ENCODE measurements at regions not wholly inside any gene's neighbourhood (a gene's known extent, or its start where the extent isn't known, plus 50 kb on each side); places are given as distances from the start of the nearest gene placed in this dataset.

- WGBS, 3 donors = 85 to 96% (median 93%) methylated on average over 2 of the region's 2 CpGs
- Histone ChIP-seq H3K4me3 (no peak overlapping the region), H3K27ac (no peak overlapping the region), H3K27me3 (no peaks in the 10 kb centered on the region), H3K36me3 (no peaks in the 10 kb centered on the region), H3K4me1 (ENCODE audit: insufficient read depth) (no peaks in the 10 kb centered on the region), H3K9me3 (no peaks in the 10 kb centered on the region)
- TF ChIP-seq EP300 (IDR thresholded peaks at IDR 0.05) = no peak
- TF ChIP-seq CTCF (IDR thresholded peaks at IDR 0.05) = no peak
- no peak for TF ChIP-seq POLR2A (IDR thresholded peaks at IDR 0.05)
- intact Hi-C loops (cut with DNase I) = no loop called here
- DNase-seq = no peak
These were observed 807.0 kb downstream of the SLC4A3 start for GRCh38 chr2:220434385-220434784.

GRCh38 chr2:220437938-220438337, 810.5 kb downstream of the SLC4A3 start:
- WGBS, 3 donors = 77 to 93% (median 84%) methylated on average over 2 of the region's 2 CpGs
- no peak for TF ChIP-seq EP300 (IDR thresholded peaks at IDR 0.05)
- TF ChIP-seq CTCF (IDR thresholded peaks at IDR 0.05) = no peak
- no peak for TF ChIP-seq POLR2A (IDR thresholded peaks at IDR 0.05)
- no peak for DNase-seq
- Histone ChIP-seq H3K9me3 (no peaks in the 10 kb centered on the region), H3K4me3 (no peak overlapping the region), H3K36me3 (no peaks in the 10 kb centered on the region), H3K4me1 (ENCODE audit: insufficient read depth) (no peaks in the 10 kb centered on the region), H3K27me3 (no peaks in the 10 kb centered on the region), H3K27ac (no peak overlapping the region)
- intact Hi-C loops (cut with DNase I) = no loop called here

- intact Hi-C loops (cut with DNase I) = no loop called here
- no peak for DNase-seq
- Histone ChIP-seq H3K4me3 (no peak overlapping the region), H3K27me3 (no peaks in the 10 kb centered on the region), H3K27ac (no peak overlapping the region), H3K9me3 (no peaks in the 10 kb centered on the region), H3K4me1 (ENCODE audit: insufficient read depth) (no peaks in the 10 kb centered on the region), H3K36me3 (no peaks in the 10 kb centered on the region)
- WGBS, 3 donors = 34 to 61% (median 41%) methylated on average over 2 of the region's 2 CpGs
- TF ChIP-seq POLR2A (IDR thresholded peaks at IDR 0.05) (no peak), CTCF (IDR thresholded peaks at IDR 0.05) (no peak), EP300 (IDR thresholded peaks at IDR 0.05) (no peak)
These were observed 813.3 kb downstream of the SLC4A3 start for GRCh38 chr2:220440731-220441130.

- Histone ChIP-seq H3K36me3 (no peaks in the 10 kb centered on the region), H3K27me3 (no peaks in the 10 kb centered on the region), H3K27ac (no peak overlapping the region), H3K4me3 (no peak overlapping the region), H3K4me1 (ENCODE audit: insufficient read depth) (no peaks in the 10 kb centered on the region), H3K9me3 (no peaks in the 10 kb centered on the region)
- DNase-seq = no peak
- WGBS, 3 donors = 81 to 86% (median 81%) methylated on average over 3 of the region's 3 CpGs
- intact Hi-C loops (cut with DNase I) = no loop called here
- no peak for TF ChIP-seq CTCF (IDR thresholded peaks at IDR 0.05)
- TF ChIP-seq POLR2A (IDR thresholded peaks at IDR 0.05) = no peak
- TF ChIP-seq EP300 (IDR thresholded peaks at IDR 0.05) = no peak
These were observed 814.0 kb downstream of the SLC4A3 start for GRCh38 chr2:220441404-220441803.

GRCh38 chr2:220442012-220442411, 814.6 kb downstream of the SLC4A3 start:
- 88 to 93% (median 89%) methylated on average over 3 of the region's 3 CpGs for WGBS, 3 donors
- Histone ChIP-seq H3K27ac (no peak overlapping the region), H3K27me3 (no peaks in the 10 kb centered on the region), H3K4me1 (ENCODE audit: insufficient read depth) (no peaks in the 10 kb centered on the region), H3K36me3 (no peaks in the 10 kb centered on the region), H3K9me3 (no peaks in the 10 kb centered on the region), H3K4me3 (no peak overlapping the region)
- DNase-seq = no peak
- intact Hi-C loops (cut with DNase I) = no loop called here
- TF ChIP-seq EP300 (IDR thresholded peaks at IDR 0.05) (no peak), CTCF (IDR thresholded peaks at IDR 0.05) (no peak), POLR2A (IDR thresholded peaks at IDR 0.05) (no peak)
